GM19468 (cell line): ENCODE measurements at regions not wholly inside any gene's neighbourhood (a gene's known extent, or its start where the extent isn't known, plus 50 kb on each side); places are given as distances from the start of the nearest gene placed in this dataset.

Experiments used
- ATAC-seq: cut with Tn5 transposase; IDR thresholded peaks from one replicate; pipeline ENCODE4 v1.9.1; 2021; ENCODE audit warnings: mild to moderate bottlenecking, moderate library complexity, moderate number of reproducible peaks; ENCODE audit not compliant: unreplicated experiment; ENCODE audit errors: extremely low read depth

GRCh38 chr6:26149240-26149639 is 62.0 kb downstream of the HFE start:
- ATAC-seq: no peak

GRCh38 chr6:26152226-26153101 is 65.2 kb downstream of the HFE start:
- ATAC-seq: no peak

- ATAC-seq: no peak
Measured at GRCh38 chr6:26155061-26155930, 68.1 kb downstream of the HFE start.

GRCh38 chr6:26156105-26156849 is 69.0 kb downstream of the HFE start:
- ATAC-seq: no peak

- no peak for ATAC-seq
Measured at GRCh38 chr6:26156850-26157250, 69.6 kb downstream of the HFE start.

GRCh38 chr6:26157251-26158075 is 70.2 kb downstream of the HFE start:
- ATAC-seq: peak; percentile 75

- no peak for ATAC-seq
Measured at GRCh38 chr6:26158076-26158580, 70.9 kb downstream of the HFE start.

GRCh38 chr6:26158581-26159356 is 71.5 kb downstream of the HFE start:
- no peak for ATAC-seq

GRCh38 chr6:26159357-26160273 is 72.4 kb downstream of the HFE start:
- no peak for ATAC-seq

GRCh38 chr6:26161322-26161721 is 74.1 kb downstream of the HFE start:
- no peak for ATAC-seq

GRCh38 chr6:26162399-26162798 is 75.2 kb downstream of the HFE start:
- ATAC-seq: no peak

GRCh38 chr6:26163427-26164119 is 76.3 kb downstream of the HFE start:
- ATAC-seq: no peak

- ATAC-seq: no peak
Measured at GRCh38 chr6:26164120-26164505, 76.9 kb downstream of the HFE start.

GRCh38 chr6:26165261-26165790 is 78.1 kb downstream of the HFE start:
- ATAC-seq: no peak

- ATAC-seq: no peak
Measured at GRCh38 chr6:26170181-26170580, 83.0 kb downstream of the HFE start.

- no peak for ATAC-seq
Measured at GRCh38 chr6:26170951-26171841, 84.0 kb downstream of the HFE start.
